ENCODE measurements at regions not wholly inside any gene's neighbourhood (a gene's known extent, or its start where the extent isn't known, plus 50 kb on each side); places are given as distances from the start of the nearest gene placed in this dataset.

- no peak for TF ChIP-seq POLR2A (IDR thresholded peaks at IDR 0.05)
- no peak for TF ChIP-seq CTCF (IDR thresholded peaks at IDR 0.05)
Observed at GRCh38 chr4:180116840-180117239, 2126.4 kb upstream of the TENM3 start.

All from heart left ventricle (tissue), 13 donors.